ENCODE measurements at regions not wholly inside any gene's neighbourhood (a gene's known extent, or its start where the extent isn't known, plus 50 kb on each side); places are given as distances from the start of the nearest gene placed in this dataset.

DNA sequence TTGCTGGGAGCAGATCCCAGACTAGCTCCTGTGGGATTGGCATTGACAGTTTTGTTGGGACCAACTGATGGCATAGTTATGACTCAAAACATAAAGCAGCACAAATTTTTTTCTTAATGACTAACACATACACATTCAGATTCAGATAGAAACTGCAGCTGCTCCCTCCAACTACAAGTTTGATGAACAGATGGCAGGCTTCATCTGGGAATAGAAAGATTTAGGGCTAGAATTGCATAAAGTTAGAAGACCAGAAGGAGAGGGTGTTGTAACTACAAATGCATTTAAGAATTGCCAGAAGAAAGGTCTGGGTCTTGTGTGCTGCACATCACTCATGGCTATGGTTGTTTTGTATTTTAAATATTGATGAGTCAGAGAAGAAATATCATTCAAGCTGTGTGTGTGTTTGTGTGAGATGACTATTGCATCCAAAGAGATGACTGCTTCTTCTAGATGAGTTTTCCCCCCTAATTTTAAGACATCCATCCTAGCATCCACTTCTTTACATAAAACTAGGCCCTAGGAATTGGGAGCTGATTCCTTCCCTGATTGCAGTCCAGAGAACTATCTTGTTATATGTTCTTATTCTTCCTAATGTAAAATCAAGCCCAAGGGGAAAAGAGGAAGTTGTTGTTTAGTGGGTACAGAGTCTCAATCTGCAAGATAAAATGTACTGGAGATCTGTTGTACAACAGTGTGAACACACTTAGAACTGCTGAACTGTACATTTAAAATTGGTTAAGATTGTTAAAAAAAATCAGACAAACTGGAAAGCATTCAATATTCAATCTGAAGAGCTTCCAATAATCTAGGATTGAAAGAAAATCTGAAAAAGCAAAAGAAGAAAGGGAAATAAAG lies 175.1 kb downstream of the PARM1 start:
- no peak for FAIRE-seq

DNA sequence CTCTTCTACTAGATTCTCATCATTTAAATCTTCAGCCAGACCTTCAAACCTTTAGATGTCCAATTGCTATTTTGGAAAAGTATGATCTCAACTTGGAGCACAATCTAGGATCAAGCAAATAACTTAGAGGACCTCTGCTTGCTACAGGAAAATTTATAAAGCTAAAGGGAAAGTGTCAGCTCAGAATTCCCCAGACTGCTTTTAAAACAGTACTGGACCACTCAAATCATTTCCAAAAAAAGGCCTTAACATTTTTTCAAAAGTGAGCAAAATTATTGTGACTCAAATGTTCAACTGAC lies 169.8 kb downstream of the PARM1 start:
- no peak for FAIRE-seq

DNA sequence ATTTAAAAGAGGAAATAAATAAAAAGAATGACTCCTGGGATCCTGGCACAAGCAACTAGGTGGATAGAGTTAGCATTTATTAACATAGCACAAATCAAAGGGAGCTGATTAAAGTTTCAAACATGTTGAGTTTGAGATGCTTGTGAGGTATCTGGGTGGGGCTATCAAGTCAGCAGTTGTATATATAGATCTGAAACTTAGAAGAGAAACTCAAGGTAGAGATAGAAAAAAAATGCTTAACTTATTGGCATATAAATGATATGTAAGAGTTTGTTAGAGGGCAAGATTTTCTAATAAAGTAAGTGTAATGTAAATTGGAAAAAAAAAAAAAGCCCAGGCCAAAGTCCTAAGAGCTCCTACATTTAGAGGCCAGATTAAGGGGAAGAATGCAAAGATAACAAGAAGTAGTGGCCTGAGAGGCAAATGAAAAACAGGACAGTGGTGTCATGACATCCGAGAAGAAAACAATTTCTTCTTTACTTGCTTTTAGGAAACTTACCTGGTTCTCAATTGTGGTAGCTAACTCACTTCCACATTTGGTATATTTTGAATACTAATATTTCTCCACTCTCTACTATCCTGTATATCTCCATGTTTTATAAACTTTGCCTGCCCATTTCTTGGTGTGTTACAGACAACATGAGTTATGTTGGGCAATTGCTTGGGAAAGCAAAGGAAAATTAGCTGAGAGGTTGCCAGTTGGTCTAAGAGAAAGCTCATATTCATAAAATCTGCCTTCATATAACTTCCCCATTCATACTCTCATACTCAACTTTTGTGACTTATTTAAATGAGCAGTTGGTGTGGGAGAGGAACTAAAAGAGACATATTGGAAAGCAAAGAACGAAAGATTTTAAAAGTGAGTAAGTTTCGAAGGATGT lies 169.2 kb downstream of the PARM1 start:
- FAIRE-seq, result no peak

All from G401.6 (cell line).